Astrocyte of the spinal cord (primary cell): ENCODE measurements at regions not wholly inside any gene's neighbourhood (a gene's known extent, or its start where the extent isn't known, plus 50 kb on each side); places are given as distances from the start of the nearest gene placed in this dataset.

Source experiments
- DNase-seq: peaks from one replicate; pipeline ENCODE4 v3.0.0; 2011; ENCODE audit warnings: low read depth, low spot score
- H3K4me3 ChIP-seq: 2 replicates; pipeline ENCODE4 v1.5.1; 2011; ENCODE audit warnings: low read depth, mild to moderate bottlenecking, low read length, moderate library complexity
- CTCF ChIP-seq: IDR thresholded peaks from 2 replicates; pipeline ENCODE4 v1.5.1; 2012; ENCODE audit warnings: low read depth, mild to moderate bottlenecking, low read length, inconsistent platforms
- in situ Hi-C: cut with HindIII; loops from 2 replicates; pipeline ENCODE4 v1.10.0; 2017; ENCODE audit warnings: low sequenced_read_pairs

GRCh38 chr2:65554765-65555591 lies 122.6 kb upstream of the SPRED2 start:
- H3K4me3 ChIP-seq, result no peak overlapping the region
- in situ Hi-C loops, result no loop called here
- no peak for DNase-seq
- TF ChIP-seq CTCF, result no peak

- no peak for DNase-seq
- no peak overlapping the region for H3K4me3 ChIP-seq
- TF ChIP-seq CTCF, result no peak
- in situ Hi-C loops, result no loop called here
Measured at GRCh38 chr2:65553504-65554074, 121.2 kb upstream of the SPRED2 start.

GRCh38 chr2:65551528-65551927 lies 119.1 kb upstream of the SPRED2 start:
- TF ChIP-seq CTCF, result no peak
- no peak overlapping the region for H3K4me3 ChIP-seq
- DNase-seq, result no peak
- in situ Hi-C loops, result no loop called here

- no peak overlapping the region for H3K4me3 ChIP-seq
Measured at GRCh38 chr2:65550246-65550645, 117.8 kb upstream of the SPRED2 start.

GRCh38 chr2:65549631-65550030 lies 117.2 kb upstream of the SPRED2 start:
- DNase-seq, result no peak
- in situ Hi-C loops, result no loop called here
- no peak overlapping the region for H3K4me3 ChIP-seq
- TF ChIP-seq CTCF, result no peak

More at GRCh38 chr2:65550246-65550645, 117.8 kb upstream of the SPRED2 start:
- DNase-seq, result no peak
- in situ Hi-C loops, result no loop called here
- TF ChIP-seq CTCF, result no peak

- no peak for TF ChIP-seq CTCF
- no peak for DNase-seq
- H3K4me3 ChIP-seq, result no peak overlapping the region
- in situ Hi-C loops, result no loop called here
Measured at GRCh38 chr2:65549257-65549627, 116.8 kb upstream of the SPRED2 start.
